ENCODE measurements at regions not wholly inside any gene's neighbourhood (a gene's known extent, or its start where the extent isn't known, plus 50 kb on each side); places are given as distances from the start of the nearest gene placed in this dataset.

DNA sequence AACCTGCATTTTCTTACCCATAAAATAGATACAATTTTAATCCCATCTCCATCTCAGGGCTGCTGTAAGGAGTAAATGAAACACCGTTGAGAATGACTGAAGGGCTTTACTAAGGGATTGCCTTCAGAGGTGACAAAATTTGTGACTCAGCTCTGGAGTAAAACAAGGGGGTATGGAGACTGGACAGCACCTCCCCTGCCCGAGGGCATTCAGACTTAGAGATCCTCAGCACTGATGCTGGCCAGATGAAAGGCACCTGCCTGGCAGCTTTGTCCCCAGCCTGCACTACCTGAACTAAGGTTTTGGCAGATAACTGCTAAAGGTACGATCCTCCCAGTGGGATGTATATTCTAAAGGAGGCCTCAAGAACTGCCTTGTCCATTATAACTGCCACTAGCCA lies 84.7 kb upstream of the CALM2 start:
- no peaks in the 10 kb centered on the region for H3K36me3 ChIP-seq
- no peaks in the 10 kb centered on the region for H3K9me3 ChIP-seq (ENCODE audit: severe bottlenecking)
- H3K27ac ChIP-seq: no peak overlapping the region
- DNase-seq: no peak
- TF ChIP-seq CTCF (IDR thresholded peaks at IDR 0.05; ENCODE audit: low read depth, low read length): no peak
- H3K27me3 ChIP-seq (ENCODE audit: insufficient read depth, low read depth, severe bottlenecking): no peaks in the 10 kb centered on the region
- no peak overlapping the region for H3K4me3 ChIP-seq (ENCODE audit: low read depth, low read length)

DNA sequence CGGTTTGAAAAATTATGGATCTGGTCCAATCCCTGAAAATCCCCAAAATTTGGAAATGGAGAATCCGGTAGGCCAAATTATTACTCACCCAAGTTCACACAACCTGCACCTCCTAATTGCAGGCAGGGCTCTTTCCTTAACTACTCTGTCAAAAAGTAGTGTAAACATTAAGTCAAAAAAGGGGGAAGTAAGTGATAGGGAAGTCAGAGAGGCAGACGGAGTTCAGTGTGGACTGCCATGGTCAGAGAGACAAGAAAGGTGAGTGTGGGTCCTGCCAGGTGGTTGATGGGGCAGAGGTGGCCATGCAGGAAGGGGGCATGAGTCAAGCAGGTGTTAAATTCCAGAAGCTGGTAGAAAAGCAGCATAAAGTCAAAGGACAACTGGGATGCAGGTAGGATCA lies 83.5 kb upstream of the CALM2 start:
- H3K27me3 ChIP-seq (ENCODE audit: insufficient read depth, low read depth, severe bottlenecking): no peaks in the 10 kb centered on the region
- no peak overlapping the region for H3K27ac ChIP-seq
- no peaks in the 10 kb centered on the region for H3K9me3 ChIP-seq (ENCODE audit: severe bottlenecking)
- no peaks in the 10 kb centered on the region for H3K36me3 ChIP-seq
- TF ChIP-seq CTCF (IDR thresholded peaks at IDR 0.05; ENCODE audit: low read depth, low read length): no peak
- H3K4me3 ChIP-seq (ENCODE audit: low read depth, low read length): no peak overlapping the region
- no peak for DNase-seq

DNA sequence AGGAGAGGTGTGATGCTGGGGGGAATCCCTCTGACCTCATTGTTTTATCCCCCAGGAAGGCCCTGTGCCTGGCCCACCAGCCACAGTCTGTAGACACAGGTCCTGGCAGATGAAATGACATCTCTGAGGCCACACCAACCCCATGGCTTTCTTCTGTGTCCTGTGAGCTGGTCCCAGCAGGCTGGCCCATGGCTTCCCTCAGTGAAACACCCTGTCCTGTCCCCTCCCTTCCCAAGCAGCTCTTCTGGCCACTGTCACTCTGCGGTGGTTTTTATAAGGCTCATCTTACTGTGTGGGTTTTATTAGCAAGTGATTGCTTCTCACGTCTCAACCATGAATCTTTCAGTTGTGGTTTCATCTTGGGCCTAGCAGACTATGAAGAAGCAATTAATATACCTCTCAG lies 81.6 kb upstream of the CALM2 start:
- Histone ChIP-seq H3K27ac (no peak overlapping the region), H3K36me3 (no peaks in the 10 kb centered on the region), H3K4me3 (ENCODE audit: low read depth, low read length) (no peak overlapping the region), H3K9me3 (ENCODE audit: severe bottlenecking) (no peaks in the 10 kb centered on the region), H3K27me3 (ENCODE audit: insufficient read depth, low read depth, severe bottlenecking) (no peaks in the 10 kb centered on the region)
- no peak for DNase-seq
- TF ChIP-seq CTCF (IDR thresholded peaks at IDR 0.05; ENCODE audit: low read depth, low read length): no peak

- H3K9me3 ChIP-seq (ENCODE audit: severe bottlenecking): no peaks in the 10 kb centered on the region
- H3K4me3 ChIP-seq (ENCODE audit: low read depth, low read length): no peak overlapping the region
- no peak overlapping the region; the same call in 1 of the 2 replicates for H3K27ac ChIP-seq
- no peaks in the 10 kb centered on the region for H3K36me3 ChIP-seq
- no peaks in the 10 kb centered on the region for H3K27me3 ChIP-seq (ENCODE audit: insufficient read depth, low read depth, severe bottlenecking)
- no peak for TF ChIP-seq CTCF (IDR thresholded peaks at IDR 0.05; ENCODE audit: low read depth, low read length)
- DNase-seq: peak; percentile 54
These were observed 80.2 kb upstream of the CALM2 start for GRCh38 chr2:47256416-47257087.

DNA sequence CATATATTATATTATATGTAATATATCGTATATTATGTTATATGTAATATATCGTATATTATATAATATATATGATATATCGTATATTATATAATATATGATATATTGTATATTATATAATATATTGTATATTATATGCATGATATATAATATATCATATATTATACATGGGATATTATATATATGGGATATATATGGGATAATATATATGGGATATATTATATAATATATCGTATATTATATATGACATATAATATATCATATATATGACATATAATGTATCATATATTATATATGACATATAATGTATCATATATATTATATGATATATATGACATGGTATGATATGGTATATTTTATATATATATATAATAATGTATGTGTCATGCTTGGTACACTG lies 79.5 kb upstream of the CALM2 start:
- Histone ChIP-seq H3K9me3 (ENCODE audit: severe bottlenecking) (no peaks in the 10 kb centered on the region), H3K36me3 (no peaks in the 10 kb centered on the region), H3K4me3 (ENCODE audit: low read depth, low read length) (no peak overlapping the region), H3K27me3 (ENCODE audit: insufficient read depth, low read depth, severe bottlenecking) (no peaks in the 10 kb centered on the region), H3K27ac (no peak overlapping the region)
- no peak for TF ChIP-seq CTCF (IDR thresholded peaks at IDR 0.05; ENCODE audit: low read depth, low read length)
- DNase-seq: no peak

- Histone ChIP-seq H3K27me3 (ENCODE audit: insufficient read depth, low read depth, severe bottlenecking) (no peaks in the 10 kb centered on the region), H3K27ac (no peak overlapping the region), H3K9me3 (ENCODE audit: severe bottlenecking) (no peaks in the 10 kb centered on the region), H3K36me3 (no peaks in the 10 kb centered on the region), H3K4me3 (ENCODE audit: low read depth, low read length) (no peak overlapping the region)
- no peak for DNase-seq
- TF ChIP-seq CTCF (IDR thresholded peaks at IDR 0.05; ENCODE audit: low read depth, low read length): no peak
These were observed 78.2 kb upstream of the CALM2 start for GRCh38 chr2:47254464-47254863.
